H1 (cell line): ENCODE measurements at regions not wholly inside any gene's neighbourhood (a gene's known extent, or its start where the extent isn't known, plus 50 kb on each side); places are given as distances from the start of the nearest gene placed in this dataset.

Source experiments
- CTCF ChIA-PET: fragments of 300-600 bp; sonication (Branson Sonifier 250); formaldehyde crosslinking; loops from one replicate; lab custom pipeline; 2021; ENCODE audit not compliant: partially characterized antibody; lab: Charles Lee
- POLR2A ChIA-PET: fragments of 300-600 bp; sonication (Branson Sonifier 250); formaldehyde crosslinking; loops from one replicate; lab custom pipeline; 2021; ENCODE audit warnings: inconsistent platforms; ENCODE audit not compliant: partially characterized antibody; lab: Charles Lee
- DNase-seq, 2 experiments: peaks; one replicate each; pipeline versions ENCODE4 v3.0.0 to v3.0.0-alpha.2; 2010 to 2022; ENCODE audit warnings: low spot score in 2 of 2, low read depth in 1 of 2, mixed read lengths in 1 of 2
- FAIRE-seq: peaks from 2 replicates; lab custom pipeline; 2011; peaks lifted over from hg19 to GRCh38; lab: Jason Lieb, UNC
- H2AFZ ChIP-seq: 2 replicates; pipeline ENCODE4 v1.8.1; 2012; ENCODE audit warnings: low read length, inconsistent platforms
- H2AK5ac ChIP-seq: 2 replicates; pipeline ENCODE4 v1.6.1; 2013; ENCODE audit warnings: low read depth, low read length
- H2BK120ac ChIP-seq: replicated peaks from 2 replicates; pipeline ENCODE3; 2013; ENCODE audit warnings: low read depth, low read length, inconsistent platforms
- H2BK12ac ChIP-seq: 2 replicates; pipeline ENCODE4 v1.6.1; 2013; ENCODE audit warnings: low read depth, low read length
- H2BK15ac ChIP-seq: 2 replicates; pipeline ENCODE4 v1.6.1; 2013; ENCODE audit warnings: low read length
- H2BK20ac ChIP-seq: 2 replicates; pipeline ENCODE4 v1.6.1; 2013; ENCODE audit warnings: low read length
- H2BK5ac ChIP-seq: 2 replicates; pipeline ENCODE4 v1.6.1; 2013; ENCODE audit warnings: low read depth, low read length
- H3K14ac ChIP-seq: 2 replicates; pipeline ENCODE4 v1.6.1; 2013; ENCODE audit warnings: inconsistent platforms; ENCODE audit not compliant: insufficient read length
- H3K18ac ChIP-seq: 2 replicates; pipeline ENCODE4 v1.6.1; 2013; ENCODE audit warnings: low read length; ENCODE audit errors: extremely low read depth
- H3K23ac ChIP-seq: 2 replicates; pipeline ENCODE4 v1.6.1; 2013; ENCODE audit warnings: inconsistent platforms; ENCODE audit not compliant: insufficient read length
- H3K23me2 ChIP-seq: 2 replicates; pipeline ENCODE4 v1.6.1; 2013; ENCODE audit warnings: low read depth, low read length
- H3K27ac ChIP-seq: 2 replicates; pipeline ENCODE4 v1.6.1; 2011; ENCODE audit warnings: low read depth, low read length, inconsistent platforms
- H3K27me3 ChIP-seq, 4 experiments: replicated peaks in 1 of 4; 1 replicate in 1 of 4; 2 replicates in 3 of 4; pipeline versions ENCODE4 v1.6.1 to v1.8.1; 2011 to 2013; ENCODE audit warnings: low read length in 3 of 4, mild to moderate bottlenecking in 3 of 4, inconsistent platforms in 2 of 4, mixed read lengths in 2 of 4, moderate library complexity in 1 of 4; ENCODE audit not compliant: control insufficient read depth in 3 of 4, insufficient read depth in 3 of 4; ENCODE audit errors: extremely low read depth in 1 of 4
- H3K36me3 ChIP-seq, 4 experiments: 2 replicates each; pipeline versions ENCODE4 v1.6.1 to v1.8.1; 2011 to 2013; ENCODE audit warnings: mild to moderate bottlenecking in 4 of 4, low read length in 3 of 4, moderate library complexity in 2 of 4, control low read depth in 1 of 4, inconsistent platforms in 1 of 4; ENCODE audit not compliant: insufficient read depth in 4 of 4, control insufficient read depth in 2 of 4
- H3K4ac ChIP-seq: replicated peaks from 2 replicates; pipeline ENCODE3; 2013; ENCODE audit warnings: low read length, low read depth, mixed read lengths, inconsistent platforms; ENCODE audit not compliant: insufficient read length
- H3K4me1 ChIP-seq, 4 experiments: replicated peaks in 1 of 4; 1 replicate in 1 of 4; 2 replicates in 3 of 4; pipeline versions ENCODE4 v1.6.1 to v1.8.1; 2011 to 2013; ENCODE audit warnings: low read length in 3 of 4, inconsistent platforms in 2 of 4, mixed read lengths in 1 of 4; ENCODE audit not compliant: insufficient read depth in 4 of 4, control insufficient read depth in 3 of 4
- H3K4me2 ChIP-seq, 2 experiments: 2 replicates each; pipeline versions ENCODE4 v1.6.1 to v1.8.1; 2011 to 2013; ENCODE audit warnings: low read depth in 2 of 2, low read length in 2 of 2, control low read depth in 1 of 2, inconsistent platforms in 1 of 2, mild to moderate bottlenecking in 1 of 2; ENCODE audit not compliant: insufficient read depth in 1 of 2
- H3K4me3 ChIP-seq, 4 experiments: fragments of 200-600, 300-600 bp in 1 of 4; sonication (generic), shearing (Covaris generic), sonication (Bioruptor Twin) in 1 of 4; 2 replicates each; pipeline versions ENCODE4 v1.5.1 to v1.8.1; 2011 to 2016; ENCODE audit warnings: low read length in 4 of 4, low read depth in 3 of 4, control low read depth in 2 of 4, inconsistent platforms in 2 of 4, mild to moderate bottlenecking in 2 of 4, mixed read lengths in 1 of 4, moderate library complexity in 1 of 4; ENCODE audit not compliant: insufficient read depth in 2 of 4; ENCODE audit errors: extremely low read depth in 1 of 4
- H3K56ac ChIP-seq: replicated peaks from 2 replicates; pipeline ENCODE3; 2013; ENCODE audit warnings: low read depth, mild to moderate bottlenecking, mixed read lengths, low read length, inconsistent platforms; ENCODE audit not compliant: insufficient read length
- H3K79me1 ChIP-seq: 2 replicates; pipeline ENCODE4 v1.6.1; 2013; ENCODE audit warnings: low read depth, low read length, control low read depth
- H3K79me2 ChIP-seq, 2 experiments: 2 replicates each; pipeline versions ENCODE4 v1.6.1 to v1.8.1; 2012 to 2013; ENCODE audit warnings: low read length in 2 of 2, mild to moderate bottlenecking in 2 of 2, inconsistent platforms in 1 of 2; ENCODE audit not compliant: insufficient read depth in 2 of 2, control insufficient read depth in 1 of 2
- H3K9ac ChIP-seq, 4 experiments: replicated peaks in 1 of 4; 1 replicate in 1 of 4; 2 replicates in 3 of 4; pipeline versions ENCODE4 v1.6.1 to v1.8.1; 2011 to 2013; ENCODE audit warnings: low read depth in 3 of 4, low read length in 3 of 4, control low read depth in 2 of 4, mild to moderate bottlenecking in 2 of 4, moderate library complexity in 2 of 4, inconsistent platforms in 1 of 4; ENCODE audit errors: extremely low read depth in 1 of 4
- H3K9me3 ChIP-seq, 2 experiments: 2 replicates each; pipeline versions ENCODE4 v1.6.1 to v1.8.1; 2012 to 2013; ENCODE audit warnings: mild to moderate bottlenecking in 2 of 2, moderate library complexity in 2 of 2, control low read depth in 1 of 2, inconsistent platforms in 1 of 2, low read depth in 1 of 2, low read length in 1 of 2, mixed read lengths in 1 of 2; ENCODE audit not compliant: insufficient read depth in 2 of 2
- H4K20me1 ChIP-seq, 2 experiments: replicated peaks in 1 of 2; 2 replicates each; pipeline versions ENCODE3 to v1.8.1; 2011 to 2013; ENCODE audit warnings: inconsistent platforms in 2 of 2, low read length in 2 of 2, mild to moderate bottlenecking in 1 of 2; ENCODE audit not compliant: insufficient read depth in 2 of 2, control insufficient read depth in 1 of 2
- H4K5ac ChIP-seq: 2 replicates; pipeline ENCODE4 v1.6.1; 2013; ENCODE audit warnings: low read length, low read depth, mixed read lengths, inconsistent platforms; ENCODE audit not compliant: insufficient read length
- H4K8ac ChIP-seq: 2 replicates; pipeline ENCODE4 v1.8.0; 2013; ENCODE audit warnings: mild to moderate bottlenecking, moderate library complexity, low read length, inconsistent platforms; ENCODE audit not compliant: insufficient read depth; ENCODE audit errors: extremely low read depth
- H4K91ac ChIP-seq: replicated peaks from 2 replicates; pipeline ENCODE3; 2013; ENCODE audit warnings: low read length, mixed read lengths, inconsistent platforms; ENCODE audit not compliant: insufficient read length
- CEBPB ChIP-seq: IDR thresholded peaks from 2 replicates; pipeline ENCODE4 v1.6.1; 2012; ENCODE audit warnings: low read depth, low read length
- EGR1 ChIP-seq: IDR thresholded peaks from 2 replicates; pipeline ENCODE4 v1.6.1; 2011; ENCODE audit warnings: low read depth, low read length, borderline replicate concordance
- EP300 ChIP-seq, 2 experiments: IDR thresholded peaks; 1 replicate in 1 of 2; 2 replicates in 1 of 2; pipeline ENCODE4 v1.6.1; 2011 to 2012; ENCODE audit warnings: low read depth in 2 of 2, low read length in 2 of 2, mild to moderate bottlenecking in 2 of 2, borderline replicate concordance in 1 of 2, inconsistent platforms in 1 of 2, moderate library complexity in 1 of 2
- JUND ChIP-seq: IDR thresholded peaks from 2 replicates; pipeline ENCODE4 v1.6.1; 2011; ENCODE audit warnings: mild to moderate bottlenecking, improper control_type of control experiment, low read length
- TAF1 ChIP-seq: IDR thresholded peaks from 2 replicates; pipeline ENCODE4 v1.6.1; 2011; ENCODE audit warnings: mild to moderate bottlenecking, low read depth, low read length
- WGBS, 2 experiments: shearing (Covaris generic) in 1 of 2; methylation state at CpG; one replicate each; pipeline versions ENCODE4 v1.1.6 to v1.1.7; 2013 to 2015; ENCODE audit warnings: low lambda C conversion rate in 2 of 2, mixed read lengths in 2 of 2, inconsistent platforms in 1 of 2, low coverage in 1 of 2, missing lambda C conversion rate in 1 of 2; ENCODE audit not compliant: insufficient replicate concordance in 2 of 2, insufficient coverage in 1 of 2, insufficient read length in 1 of 2; ENCODE audit errors: extremely low coverage in 1 of 2, missing lambda C conversion rate in 1 of 2; 5-methylcytosine and 5-hydroxymethylcytosine counted together
- TF ChIP-seq, protein P1 (sequence below): IDR thresholded peaks from 2 replicates; pipeline ENCODE4 v1.6.1; 2011; ENCODE audit warnings: low read depth, mild to moderate bottlenecking, low read length; ENCODE audit not compliant: insufficient read depth

DNA sequence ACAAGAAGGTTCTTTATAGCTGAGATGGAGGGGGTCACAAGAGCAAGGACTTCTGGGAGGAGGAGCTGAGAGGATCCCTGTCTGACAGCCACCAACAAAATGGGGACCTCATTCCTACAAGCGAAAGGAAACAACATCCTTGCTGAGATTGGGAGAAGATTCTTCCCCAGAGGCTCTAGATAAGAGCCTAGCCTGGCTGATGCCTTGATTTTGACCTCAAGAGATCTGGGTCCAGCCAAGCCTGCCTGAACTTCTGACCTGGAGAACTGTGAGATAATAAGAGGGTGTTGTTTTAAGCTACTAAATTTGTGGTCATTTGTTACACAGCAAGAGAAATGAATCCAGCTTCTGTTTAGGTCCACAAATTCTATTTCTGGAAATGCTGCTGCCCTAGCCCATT is 75.4 kb upstream of the SLC4A11 start:
- Histone ChIP-seq H3K27me3 (no peaks in the 10 kb centered on the region), H3K27ac (no peak overlapping the region), H4K20me1 (no peaks in the 10 kb centered on the region), H3K36me3 (no peaks in the 10 kb centered on the region), H3K4me3 (no peak overlapping the region), H4K8ac (no peak overlapping the region), H2BK20ac (no peak overlapping the region), H2BK15ac (no peak overlapping the region), H3K79me2 (no peaks in the 10 kb centered on the region), H2BK5ac (no peak overlapping the region), H3K18ac (no peak overlapping the region), H2BK12ac (no peak overlapping the region), H3K4ac (no peak overlapping the region), H3K23me2 (no peaks in the 10 kb centered on the region), H2AFZ (no peak overlapping the region), H3K56ac (no peak overlapping the region), H3K4me1 (no peaks in the 10 kb centered on the region; a peak in 1 of 7 replicates), H3K14ac (no peak overlapping the region), H2BK120ac (no peak overlapping the region), H4K5ac (no peak overlapping the region), H2AK5ac (no peak overlapping the region), H3K4me2 (no peak overlapping the region), H3K23ac (no peak overlapping the region), H3K9me3 (no peaks in the 10 kb centered on the region), H3K9ac (no peak overlapping the region), H4K91ac (no peak overlapping the region), H3K79me1 (no peaks in the 10 kb centered on the region)
- 100% methylated on average over 1 of the region's 1 CpG; no CpG with 5 or more reads in 1 of the 2 experiments for WGBS, 2 experiments
- no peak for FAIRE-seq
- ChIA-PET POLR2A (no interaction called here), CTCF (interaction anchor here (0.6 to 5.0 kb wide), 9 partner anchors 9 to 261 kb away, joined by 3 to 51 read pairs (median 5); no protein-coding TSS in a partner anchor)
- DNase-seq = no peak
- TF ChIP-seq EP300 (IDR thresholded peaks at IDR 0.05; ENCODE audit: borderline replicate concordance in 1 of 2, low read depth in 2 of 2, low read length in 2 of 2) = no peak
- TF ChIP-seq EGR1 = no peak
- TF ChIP-seq, protein P1, sequence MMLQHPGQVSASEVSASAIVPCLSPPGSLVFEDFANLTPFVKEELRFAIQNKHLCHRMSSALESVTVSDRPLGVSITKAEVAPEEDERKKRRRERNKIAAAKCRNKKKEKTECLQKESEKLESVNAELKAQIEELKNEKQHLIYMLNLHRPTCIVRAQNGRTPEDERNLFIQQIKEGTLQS = no peak
- TF ChIP-seq TAF1 = no peak
- TF ChIP-seq JUND = no peak
- no peak for TF ChIP-seq CEBPB
